ENCODE measurements at regions not wholly inside any gene's neighbourhood (a gene's known extent, or its start where the extent isn't known, plus 50 kb on each side); places are given as distances from the start of the nearest gene placed in this dataset.
A peak's percentile ranks its signal among the peaks of the same experiment; 100 is the strongest.

DNA sequence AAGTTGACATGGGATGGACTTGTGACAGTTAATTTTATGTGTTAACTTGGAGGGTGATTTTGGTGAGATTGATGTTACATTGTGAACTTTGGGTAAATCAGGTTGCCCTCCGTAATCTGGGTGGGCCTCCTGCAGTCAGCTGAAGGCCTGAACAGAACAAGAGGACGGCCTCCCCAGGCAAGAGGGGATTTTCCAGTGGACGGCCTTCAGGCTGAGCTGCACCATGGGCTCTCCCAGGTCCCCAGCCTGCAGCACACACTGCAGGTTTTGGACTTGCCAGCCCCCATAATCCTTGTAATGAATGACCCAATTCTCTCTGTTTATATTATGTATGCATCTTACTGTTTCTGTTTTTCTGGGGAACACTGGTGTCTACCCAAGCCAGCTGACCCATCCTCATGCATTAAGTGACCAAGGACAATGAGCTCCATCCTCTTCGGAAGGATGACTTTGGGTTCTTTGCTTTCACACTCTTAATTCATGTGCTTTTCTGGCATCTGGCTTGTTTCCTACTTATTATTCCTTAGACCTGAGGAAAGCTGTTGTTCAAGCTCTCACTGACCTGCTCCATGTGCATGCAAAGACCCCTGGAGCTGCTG lies 64.2 kb downstream of the DACT2 start:
- Histone ChIP-seq H3K4me3 (no peak overlapping the region), H3K36me3 (replicated peaks in 1 of 2; ENCODE audit: insufficient read depth in 1 of 2, low read depth in 2 of 2) (no peaks in the 10 kb centered on the region), H3K27ac (no peak overlapping the region), H3K9me3 (no peaks in the 10 kb centered on the region), H3K27me3 (no peaks in the 10 kb centered on the region), H3K4me1 (no peaks in the 10 kb centered on the region)
- WGBS, 2 donors: 90 to 95% methylated on average over 4 of the region's 4 CpGs
- intact Hi-C loops (cut with DNase I): no loop called here
- DNase-seq (no peak), ATAC-seq (no peak)
- TF ChIP-seq POLR2A (IDR thresholded peaks at IDR 0.05): no peak
- TF ChIP-seq, protein P1, sequence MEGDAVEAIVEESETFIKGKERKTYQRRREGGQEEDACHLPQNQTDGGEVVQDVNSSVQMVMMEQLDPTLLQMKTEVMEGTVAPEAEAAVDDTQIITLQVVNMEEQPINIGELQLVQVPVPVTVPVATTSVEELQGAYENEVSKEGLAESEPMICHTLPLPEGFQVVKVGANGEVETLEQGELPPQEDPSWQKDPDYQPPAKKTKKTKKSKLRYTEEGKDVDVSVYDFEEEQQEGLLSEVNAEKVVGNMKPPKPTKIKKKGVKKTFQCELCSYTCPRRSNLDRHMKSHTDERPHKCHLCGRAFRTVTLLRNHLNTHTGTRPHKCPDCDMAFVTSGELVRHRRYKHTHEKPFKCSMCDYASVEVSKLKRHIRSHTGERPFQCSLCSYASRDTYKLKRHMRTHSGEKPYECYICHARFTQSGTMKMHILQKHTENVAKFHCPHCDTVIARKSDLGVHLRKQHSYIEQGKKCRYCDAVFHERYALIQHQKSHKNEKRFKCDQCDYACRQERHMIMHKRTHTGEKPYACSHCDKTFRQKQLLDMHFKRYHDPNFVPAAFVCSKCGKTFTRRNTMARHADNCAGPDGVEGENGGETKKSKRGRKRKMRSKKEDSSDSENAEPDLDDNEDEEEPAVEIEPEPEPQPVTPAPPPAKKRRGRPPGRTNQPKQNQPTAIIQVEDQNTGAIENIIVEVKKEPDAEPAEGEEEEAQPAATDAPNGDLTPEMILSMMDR (IDR thresholded peaks at IDR 0.05): no peak

DNA sequence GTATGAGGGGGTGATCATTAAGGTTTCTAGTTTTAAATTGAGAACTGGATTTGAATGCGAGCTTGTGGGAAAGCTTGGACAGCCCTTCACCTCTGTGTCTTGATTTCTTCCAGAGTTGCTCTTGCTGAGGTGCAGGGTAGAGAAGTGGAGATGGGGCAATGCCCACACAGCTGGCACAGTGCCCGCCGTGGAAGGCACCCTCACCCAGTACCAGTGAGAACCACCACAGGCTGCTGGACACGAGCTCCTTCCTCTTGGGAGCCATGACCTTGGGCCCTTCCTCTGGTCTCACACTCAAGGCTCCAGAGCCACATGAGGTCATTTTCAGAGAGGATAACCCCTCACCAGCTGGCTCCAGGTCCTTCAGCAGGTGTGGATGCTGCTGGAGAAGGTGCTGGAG lies 67.3 kb downstream of the DACT2 start:
- Histone ChIP-seq H3K36me3 (replicated peaks in 1 of 2; ENCODE audit: insufficient read depth in 1 of 2, low read depth in 2 of 2) (no peaks in the 10 kb centered on the region), H3K27ac (no peak overlapping the region), H3K4me3 (no peak overlapping the region), H3K27me3 (no peaks in the 10 kb centered on the region), H3K9me3 (no peaks in the 10 kb centered on the region), H3K4me1 (peaks cover 11% of the 10 kb centered on the region)
- intact Hi-C loops (cut with DNase I): no loop called here
- ATAC-seq (no peak), DNase-seq (no peak)
- TF ChIP-seq, protein P1 (IDR thresholded peaks at IDR 0.05): no peak
- no peak for TF ChIP-seq POLR2A (IDR thresholded peaks at IDR 0.05)
- WGBS, 2 donors: 60 to 69% methylated on average over 4 of the region's 4 CpGs

DNA sequence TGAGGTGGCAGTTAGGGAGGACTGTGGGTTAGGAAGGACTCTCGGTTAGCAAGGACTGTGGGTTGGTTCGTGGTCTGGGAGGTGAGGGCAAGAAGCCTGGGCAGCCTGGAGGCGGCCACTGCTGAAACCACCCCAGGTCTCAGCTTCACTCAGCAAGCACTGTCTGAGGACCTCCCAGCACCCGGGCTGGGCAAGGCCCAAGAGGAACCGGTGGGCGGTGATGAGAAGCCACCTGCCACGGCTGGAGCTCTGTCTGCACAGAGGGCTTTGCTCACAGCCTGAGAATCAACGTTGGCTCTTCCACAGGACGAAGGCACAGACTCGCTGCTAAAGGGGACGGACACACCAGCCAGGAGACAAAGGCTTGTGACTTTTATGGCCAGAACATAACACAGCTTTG lies 69.3 kb downstream of the DACT2 start:
- H3K4me1 ChIP-seq: peaks cover 13% of the 10 kb centered on the region
- no peaks in the 10 kb centered on the region for H3K36me3 ChIP-seq (replicated peaks in 1 of 2; ENCODE audit: insufficient read depth in 1 of 2, low read depth in 2 of 2)
- no peaks in the 10 kb centered on the region for H3K9me3 ChIP-seq
- H3K27me3 ChIP-seq: no peaks in the 10 kb centered on the region
- no peak overlapping the region for H3K27ac ChIP-seq
- TF ChIP-seq, protein P1 (IDR thresholded peaks at IDR 0.05): no peak
- no peak for TF ChIP-seq POLR2A (IDR thresholded peaks at IDR 0.05)
- WGBS, 2 donors: 83 to 89% methylated on average over 6 to 10 of the region's 11 CpGs
- intact Hi-C loops (cut with DNase I): no loop called here
- no peak overlapping the region for H3K4me3 ChIP-seq
- no peak for ATAC-seq
- no peak for DNase-seq

DNA sequence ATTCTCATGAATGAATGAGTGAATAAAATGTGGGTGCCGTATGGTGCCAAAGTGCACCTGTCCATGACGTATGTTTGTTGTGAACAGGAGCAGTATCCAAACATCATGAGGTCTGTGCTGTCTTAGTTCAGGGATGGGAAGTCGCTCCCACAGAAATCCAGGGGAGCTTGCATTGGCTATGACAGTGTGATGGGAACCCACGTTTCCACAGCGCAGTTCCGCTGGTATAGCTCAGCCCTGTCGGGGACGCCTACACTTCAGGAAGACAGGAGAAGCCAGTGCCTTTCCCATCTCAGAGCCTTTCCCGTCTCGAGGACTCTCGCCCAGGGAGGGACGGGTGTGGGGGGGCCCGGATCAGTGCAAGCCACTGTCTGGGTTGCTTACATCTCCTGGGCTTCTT lies 69.8 kb downstream of the DACT2 start:
- no peak overlapping the region for H3K4me3 ChIP-seq
- H3K9me3 ChIP-seq: no peaks in the 10 kb centered on the region
- no peak overlapping the region for H3K27ac ChIP-seq
- intact Hi-C loops (cut with DNase I): no loop called here
- no peak for TF ChIP-seq POLR2A (IDR thresholded peaks at IDR 0.05)
- TF ChIP-seq, protein P1 (IDR thresholded peaks at IDR 0.05): no peak
- 90 to 92% methylated on average over 10 to 12 of the region's 13 CpGs for WGBS, 2 donors
- no peaks in the 10 kb centered on the region for H3K36me3 ChIP-seq (replicated peaks in 1 of 2; ENCODE audit: insufficient read depth in 1 of 2, low read depth in 2 of 2)
- no peaks in the 10 kb centered on the region for H3K27me3 ChIP-seq
- ATAC-seq: no peak
- DNase-seq: no peak
- peaks cover 13% of the 10 kb centered on the region for H3K4me1 ChIP-seq

DNA sequence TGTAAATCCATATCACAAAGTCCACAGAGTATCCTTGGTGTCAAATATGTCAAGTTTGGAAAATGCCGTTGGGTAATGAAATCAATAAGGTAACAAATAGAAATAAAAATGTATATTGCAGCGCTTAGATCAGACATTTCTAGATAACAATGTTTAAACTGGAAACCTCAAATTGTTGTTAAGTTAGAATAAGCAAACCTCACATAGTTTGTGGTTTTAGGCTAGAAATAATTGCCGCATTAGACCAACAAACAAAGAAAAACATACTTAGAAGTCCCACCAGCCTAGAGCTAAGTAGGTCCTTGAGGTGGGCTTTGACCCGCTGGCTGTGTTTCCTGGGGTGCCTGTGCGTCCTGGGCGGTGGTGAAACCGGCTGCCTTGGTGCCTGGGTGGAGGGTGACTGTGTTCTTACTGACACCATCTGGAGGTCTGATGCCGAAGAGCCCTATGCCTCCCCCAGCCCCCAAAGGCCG lies 71.4 kb downstream of the DACT2 start:
- DNase-seq (no peak), ATAC-seq (no peak)
- no peaks in the 10 kb centered on the region for H3K27me3 ChIP-seq
- H3K36me3 ChIP-seq (replicated peaks in 1 of 2; ENCODE audit: insufficient read depth in 1 of 2, low read depth in 2 of 2): no peaks in the 10 kb centered on the region
- WGBS, 2 donors: 69 to 72% methylated on average over 9 of the region's 9 CpGs
- TF ChIP-seq, protein P1 (IDR thresholded peaks at IDR 0.05): no peak
- TF ChIP-seq POLR2A (IDR thresholded peaks at IDR 0.05): no peak
- H3K4me1 ChIP-seq: peaks cover 13% of the 10 kb centered on the region
- H3K27ac ChIP-seq: peak overlapping the region in 2 of 4 donors; percentile 7 to 52
- intact Hi-C loops (cut with DNase I): no loop called here
- H3K9me3 ChIP-seq: no peaks in the 10 kb centered on the region
- no peak overlapping the region for H3K4me3 ChIP-seq

Measured in body of pancreas (tissue), 4 donors.